GM12878 (cell line): ENCODE measurements at regions not wholly inside any gene's neighbourhood (a gene's known extent, or its start where the extent isn't known, plus 50 kb on each side); places are given as distances from the start of the nearest gene placed in this dataset.

Experiments
- ATAC-seq: fragments of 200-7000 bp; cut with Tn5 transposase; 3 replicates; pipeline ENCODE4 v1.9.1; 2020; ENCODE audit warnings: mild to moderate bottlenecking, moderate library complexity
- BruUV-seq: library from RNA; stranded (reverse); fragments of 400-500 nt; replicated peaks from 2 replicates; lab custom pipeline; 2021; lab: Mats Ljungman, UMichigan
- CTCF ChIA-PET: fragments of 300-600 bp; sonication (Branson Sonifier 250); formaldehyde crosslinking; extraction: SDS; loops from one replicate; lab custom pipeline; 2021; ENCODE audit warnings: inconsistent platforms; lab: Yijun Ruan, JAX
- POLR2A ChIA-PET: fragments of 350-600 bp; formaldehyde crosslinking; extraction: SDS; loops from one replicate; lab custom pipeline; 2021; ENCODE audit warnings: inconsistent platforms; lab: Charles Lee
- RAD21 ChIA-PET: fragments of 300-600 bp; sonication (Branson Sonifier 250); formaldehyde crosslinking; loops from one replicate; lab custom pipeline; 2023; ENCODE audit warnings: antibody characterized with exemption; ENCODE audit not compliant: unreplicated experiment; lab: Charles Lee
- SMC1A ChIA-PET: fragments of 300-600 bp; sonication (Branson Sonifier 250); formaldehyde crosslinking; loops from one replicate; lab custom pipeline; 2023; ENCODE audit not compliant: unreplicated experiment, uncharacterized antibody; lab: Charles Lee
- DNase-seq: peaks from one replicate; pipeline ENCODE4 v3.0.0-alpha.2; 2011; ENCODE audit warnings: low read depth, low spot score
- FAIRE-seq: peaks from 3 replicates; lab custom pipeline; 2011; peaks lifted over from hg19 to GRCh38; lab: Jason Lieb, UNC
- H2AFZ ChIP-seq: 2 replicates; pipeline ENCODE4 v1.6.0; 2011; ENCODE audit warnings: low read depth, low read length, control low read depth; ENCODE audit not compliant: control insufficient read depth
- H3K27ac ChIP-seq: 2 replicates; pipeline ENCODE4 v1.5.1; 2011; ENCODE audit warnings: control low read depth; ENCODE audit not compliant: control insufficient read depth, insufficient read depth
- H3K27me3 ChIP-seq, 2 experiments: replicated peaks in 1 of 2; 2 replicates each; pipeline versions ENCODE4 v1.6.0 to v1.6.1; 2011; ENCODE audit warnings: low read length in 1 of 2; ENCODE audit not compliant: control insufficient read depth in 2 of 2, insufficient read depth in 2 of 2
- H3K36me3 ChIP-seq, 2 experiments: 2 replicates each; pipeline ENCODE4 v1.5.1; 2011; ENCODE audit warnings: low read length in 1 of 2; ENCODE audit not compliant: control insufficient read depth in 2 of 2, insufficient read depth in 2 of 2
- H3K4me1 ChIP-seq: 2 replicates; pipeline ENCODE4 v1.6.1; 2011; ENCODE audit warnings: mild to moderate bottlenecking, low read length, moderate library complexity, mixed read lengths; ENCODE audit not compliant: control insufficient read depth, insufficient read depth
- H3K4me2 ChIP-seq: 2 replicates; pipeline ENCODE4 v1.6.0; 2011; ENCODE audit warnings: control low read depth; ENCODE audit not compliant: control insufficient read depth, insufficient read depth
- H3K4me3 ChIP-seq: fragments of 200-600 bp; sonication (generic); 2 replicates; pipeline ENCODE4 v1.5.1; 2016
- H3K79me2 ChIP-seq: 2 replicates; pipeline ENCODE4 v1.6.0; 2011; ENCODE audit warnings: low read length; ENCODE audit not compliant: control insufficient read depth, insufficient read depth
- H3K9ac ChIP-seq: 2 replicates; pipeline ENCODE4 v1.8.0; 2011; ENCODE audit warnings: low read length, control low read depth, mixed read lengths; ENCODE audit not compliant: control insufficient read depth, insufficient read depth
- H3K9me3 ChIP-seq: replicated peaks from 3 replicates; pipeline ENCODE4 v1.5.1; 2011; ENCODE audit warnings: mild to moderate bottlenecking, low read length; ENCODE audit not compliant: control insufficient read depth, insufficient read depth
- H4K20me1 ChIP-seq: 2 replicates; pipeline ENCODE4 v1.6.0; 2011; ENCODE audit not compliant: control insufficient read depth, insufficient read depth
- BCLAF1 ChIP-seq: fragments of 450-650 bp; IDR thresholded peaks from 2 replicates; pipeline ENCODE4 v1.6.1; 2017; ENCODE audit warnings: antibody characterized with exemption, mild to moderate bottlenecking, moderate library complexity
- BRCA1 ChIP-seq: IDR thresholded peaks from 2 replicates; pipeline ENCODE4 v1.6.1; 2011; ENCODE audit warnings: low read depth, low read length, improper control_type of control experiment
- CBX3 ChIP-seq: fragments of 200-600 bp; sonication (generic); IDR thresholded peaks from 2 replicates; pipeline ENCODE4 v1.6.1; 2016; ENCODE audit warnings: low read depth, borderline replicate concordance
- CHD4 ChIP-seq: fragments of 200-600 bp; sonication (generic); IDR thresholded peaks from 2 replicates; pipeline ENCODE4 v1.6.1; 2016; ENCODE audit warnings: mild to moderate bottlenecking
- FOXM1 ChIP-seq: IDR thresholded peaks from 2 replicates; pipeline ENCODE4 v1.6.1; 2012; ENCODE audit warnings: low read depth, mild to moderate bottlenecking, inconsistent platforms, low read length, moderate library complexity
- HDAC2 ChIP-seq: fragments of 200-600 bp; sonication (generic); IDR thresholded peaks from 2 replicates; pipeline ENCODE4 v1.6.1; 2017
- LARP7 ChIP-seq: fragments of 450-650 bp; IDR thresholded peaks from 2 replicates; pipeline ENCODE4 v1.6.1; 2017; ENCODE audit warnings: mild to moderate bottlenecking
- NR2C2 ChIP-seq: IDR thresholded peaks from 2 replicates; pipeline ENCODE4 v1.6.1; 2011; ENCODE audit warnings: borderline replicate concordance, low read depth; ENCODE audit not compliant: control insufficient read depth, insufficient read length
- RCOR1 ChIP-seq: conservative IDR thresholded peaks from 2 replicates; pipeline ENCODE4 v1.6.1; 2012; ENCODE audit warnings: low read depth, low read length, improper control_type of control experiment
- SMAD5 ChIP-seq: IDR thresholded peaks from 2 replicates; pipeline ENCODE4 v1.6.1; 2016; ENCODE audit warnings: antibody characterized with exemption, low read depth
- SRF ChIP-seq, 2 experiments: IDR thresholded peaks; 2 replicates each; pipeline ENCODE4 v1.6.1; 2011; ENCODE audit warnings: low read depth in 2 of 2, low read length in 2 of 2, mild to moderate bottlenecking in 1 of 2, moderate library complexity in 1 of 2
- TCF7 ChIP-seq: IDR thresholded peaks from 2 replicates; pipeline ENCODE4 v1.6.1; 2014; ENCODE audit warnings: antibody characterized with exemption, borderline replicate concordance
- WRNIP1 ChIP-seq: IDR thresholded peaks from 2 replicates; pipeline ENCODE4 v1.6.1; 2011; ENCODE audit warnings: low read depth, low read length, improper control_type of control experiment, borderline replicate concordance
- ZNF622 ChIP-seq: fragments of 450-650 bp; IDR thresholded peaks from 2 replicates; pipeline ENCODE4 v1.6.1; 2017; ENCODE audit warnings: mild to moderate bottlenecking, inconsistent platforms
- ZSCAN29 ChIP-seq: fragments of 450-650 bp; IDR thresholded peaks from 2 replicates; pipeline ENCODE4 v1.6.1; 2017; ENCODE audit warnings: mild to moderate bottlenecking, moderate library complexity
- WGBS: methylation state at CpG from one replicate; pipeline ENCODE4 v1.1.6; 2016; ENCODE audit warnings: low lambda C conversion rate; ENCODE audit not compliant: insufficient replicate concordance, insufficient coverage; ENCODE audit errors: missing lambda C conversion rate; 5-methylcytosine and 5-hydroxymethylcytosine counted together
- in situ Hi-C: fragments of 300-500 bp; cut with MboI; formaldehyde crosslinking; loops from 9 replicates; pipeline ENCODE4 v1.14.3; 2018; ENCODE audit warnings: mixed read lengths
- intact Hi-C: fragments of 100-400 bp; cut with micrococcal nuclease; formaldehyde crosslinking; loops from one replicate; pipeline ENCODE4 v1.14.2; 2022; ENCODE audit not compliant: unreplicated experiment
- TF ChIP-seq, protein P1 (sequence below): IDR thresholded peaks from 2 replicates; pipeline ENCODE4 v1.6.1; 2012; ENCODE audit warnings: low read length, inconsistent platforms
- TF ChIP-seq, protein P2 (sequence below): IDR thresholded peaks from 2 replicates; pipeline ENCODE4 v1.6.1; 2011; ENCODE audit warnings: low read depth, low read length, improper control_type of control experiment, borderline replicate concordance

DNA sequence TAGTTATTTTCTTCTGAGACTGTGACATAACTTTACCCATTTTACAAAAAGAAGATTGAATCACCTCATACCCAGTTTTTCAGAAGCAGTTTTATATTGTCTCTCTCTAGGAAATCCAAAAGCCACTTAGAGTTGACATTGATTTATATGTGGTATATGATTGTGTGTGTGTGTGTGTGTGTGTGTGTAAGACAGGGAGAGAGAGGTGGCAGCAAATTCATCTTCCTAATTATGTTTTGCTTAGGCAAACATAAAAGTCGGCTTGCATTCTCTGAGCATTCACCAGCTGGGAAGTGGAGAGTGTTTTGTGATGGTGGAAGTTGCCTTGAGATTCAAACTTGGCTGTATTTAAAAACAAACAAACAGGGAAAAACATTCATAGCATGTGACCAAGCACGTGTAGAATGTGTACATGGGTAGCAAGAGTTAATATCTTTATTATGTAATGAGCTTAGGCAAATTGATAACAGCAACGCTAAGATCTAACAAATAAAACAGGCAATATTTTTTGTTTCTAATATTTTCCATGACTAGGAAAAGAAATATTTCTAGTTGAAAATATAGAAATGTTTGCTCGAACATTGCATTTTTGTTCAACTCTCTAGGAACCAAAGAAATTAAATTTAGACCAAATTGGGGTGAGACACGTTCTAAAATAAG, 64.4 kb upstream of the IGF1R start (continued):
- TF ChIP-seq, protein P1, sequence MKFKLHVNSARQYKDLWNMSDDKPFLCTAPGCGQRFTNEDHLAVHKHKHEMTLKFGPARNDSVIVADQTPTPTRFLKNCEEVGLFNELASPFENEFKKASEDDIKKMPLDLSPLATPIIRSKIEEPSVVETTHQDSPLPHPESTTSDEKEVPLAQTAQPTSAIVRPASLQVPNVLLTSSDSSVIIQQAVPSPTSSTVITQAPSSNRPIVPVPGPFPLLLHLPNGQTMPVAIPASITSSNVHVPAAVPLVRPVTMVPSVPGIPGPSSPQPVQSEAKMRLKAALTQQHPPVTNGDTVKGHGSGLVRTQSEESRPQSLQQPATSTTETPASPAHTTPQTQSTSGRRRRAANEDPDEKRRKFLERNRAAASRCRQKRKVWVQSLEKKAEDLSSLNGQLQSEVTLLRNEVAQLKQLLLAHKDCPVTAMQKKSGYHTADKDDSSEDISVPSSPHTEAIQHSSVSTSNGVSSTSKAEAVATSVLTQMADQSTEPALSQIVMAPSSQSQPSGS, result no peak
- TF ChIP-seq TCF7 (no peak), NR2C2 (no peak), BCLAF1 (no peak)

DNA sequence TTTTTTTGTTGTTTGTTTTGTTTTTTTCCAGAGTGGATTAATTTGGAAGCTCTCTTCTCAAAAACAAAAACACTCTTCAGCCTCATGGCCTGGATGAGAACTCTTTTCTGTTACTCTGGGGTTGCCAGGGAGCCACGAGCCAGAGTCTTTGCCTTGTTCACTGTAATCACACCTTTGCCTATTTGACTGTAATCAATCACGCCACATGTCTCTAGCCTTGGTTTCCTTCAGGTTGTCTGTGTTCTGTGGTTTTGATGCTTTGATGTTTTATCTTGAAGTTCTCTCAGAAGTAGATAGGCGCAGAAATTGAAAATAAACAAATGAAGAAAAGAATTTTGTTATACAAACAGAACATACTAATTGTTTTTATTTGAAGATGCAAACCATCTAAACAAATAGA, 62.3 kb upstream of the IGF1R start:
- H3K9me3 ChIP-seq, result no peaks in the 10 kb centered on the region
- no peaks in the 10 kb centered on the region for H3K4me1 ChIP-seq
- DNase-seq, result no peak
- H3K27ac ChIP-seq, result no peak overlapping the region
- POLR2A ChIA-PET, result no interaction called here
- no peak for FAIRE-seq
- H4K20me1 ChIP-seq, result no peaks in the 10 kb centered on the region
- no peaks in the 10 kb centered on the region for H3K79me2 ChIP-seq
- 44% methylated on average over 3 of the region's 3 CpGs for WGBS
- BruUV-seq, result no TSS peak
- CTCF ChIA-PET, result no interaction called here
- intact Hi-C loops, result no loop called here
- SMC1A ChIA-PET, result no interaction called here
- in situ Hi-C loops, result no loop called here
- no peak overlapping the region for H2AFZ ChIP-seq
- no peak overlapping the region for H3K9ac ChIP-seq
- H3K36me3 ChIP-seq, result no peaks in the 10 kb centered on the region
- no peak for ATAC-seq
- RAD21 ChIA-PET, result no interaction called here
- H3K4me3 ChIP-seq, result no peak overlapping the region
- H3K27me3 ChIP-seq, result no peaks in the 10 kb centered on the region
- no peak overlapping the region for H3K4me2 ChIP-seq
- TF ChIP-seq ZSCAN29 (no peak), LARP7 (no peak), CBX3 (no peak), CHD4 (no peak), BRCA1 (no peak), SMAD5 (no peak), FOXM1 (no peak), SRF (IDR thresholded peaks at IDR 0.05; ENCODE audit: low read depth in 2 of 2, low read length in 2 of 2) (no peak), ZNF622 (no peak), HDAC2 (no peak), RCOR1 (no peak), WRNIP1 (no peak)
- TF ChIP-seq, protein P2, sequence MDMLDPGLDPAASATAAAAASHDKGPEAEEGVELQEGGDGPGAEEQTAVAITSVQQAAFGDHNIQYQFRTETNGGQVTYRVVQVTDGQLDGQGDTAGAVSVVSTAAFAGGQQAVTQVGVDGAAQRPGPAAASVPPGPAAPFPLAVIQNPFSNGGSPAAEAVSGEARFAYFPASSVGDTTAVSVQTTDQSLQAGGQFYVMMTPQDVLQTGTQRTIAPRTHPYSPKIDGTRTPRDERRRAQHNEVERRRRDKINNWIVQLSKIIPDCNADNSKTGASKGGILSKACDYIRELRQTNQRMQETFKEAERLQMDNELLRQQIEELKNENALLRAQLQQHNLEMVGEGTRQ, result no peak
